SJSA1 (cell line): ENCODE measurements at regions not wholly inside any gene's neighbourhood (a gene's known extent, or its start where the extent isn't known, plus 50 kb on each side); places are given as distances from the start of the nearest gene placed in this dataset.

Experiments
- DNase-seq, 2 experiments: peaks; one replicate each; pipeline ENCODE4 v3.0.0-alpha.2; 2015 to 2020; ENCODE audit warnings: low spot score in 2 of 2, low read depth in 1 of 2
- H3K27ac ChIP-seq: fragments of 250-450 bp; sonication (Bioruptor Pico); 2 replicates; pipeline ENCODE4 v1.5.1; 2020; ENCODE audit warnings: mild to moderate bottlenecking, moderate library complexity
- H3K27me3 ChIP-seq: fragments of 250-450 bp; sonication (Bioruptor Pico); replicated peaks from 2 replicates; pipeline ENCODE4 v1.5.1; 2020; ENCODE audit warnings: mild to moderate bottlenecking, moderate library complexity
- H3K36me3 ChIP-seq: fragments of 250-450 bp; sonication (Bioruptor Pico); 2 replicates; pipeline ENCODE4 v1.5.1; 2020; ENCODE audit warnings: mild to moderate bottlenecking
- H3K4me1 ChIP-seq: fragments of 250-450 bp; sonication (Bioruptor Pico); replicated peaks from 2 replicates; pipeline ENCODE4 v1.6.1; 2021; ENCODE audit warnings: mild to moderate bottlenecking
- H3K4me3 ChIP-seq: fragments of 250-450 bp; sonication (Bioruptor Pico); 2 replicates; pipeline ENCODE4 v1.5.1; 2020; ENCODE audit warnings: mild to moderate bottlenecking
- H3K9me3 ChIP-seq: fragments of 250-450 bp; sonication (Bioruptor Pico); replicated peaks from 2 replicates; pipeline ENCODE4 v1.5.1; 2020; ENCODE audit warnings: mild to moderate bottlenecking

- H3K4me1 ChIP-seq, result peaks cover 9% of the 10 kb centered on the region
- DNase-seq, result peak in 1 of 2 experiments; percentile 60
- H3K27me3 ChIP-seq, result no peaks in the 10 kb centered on the region
- H3K27ac ChIP-seq, result peak overlapping the region; percentile 36
- H3K4me3 ChIP-seq, result peak overlapping the region; percentile 33
- no peaks in the 10 kb centered on the region for H3K36me3 ChIP-seq
- H3K9me3 ChIP-seq, result no peaks in the 10 kb centered on the region
These were observed 567.6 kb downstream of the PLCL1 start for GRCh38 chr2:198371921-198372543.

- H3K4me3 ChIP-seq, result no peak overlapping the region
These were observed 566.9 kb downstream of the PLCL1 start for GRCh38 chr2:198371329-198371728.

GRCh38 chr2:198368089-198368488 lies 563.7 kb downstream of the PLCL1 start:
- Histone ChIP-seq H3K36me3 (no peaks in the 10 kb centered on the region), H3K4me3 (no peak overlapping the region), H3K27ac (no peak overlapping the region), H3K9me3 (no peaks in the 10 kb centered on the region), H3K4me1 (no peaks in the 10 kb centered on the region), H3K27me3 (no peaks in the 10 kb centered on the region)
- DNase-seq, result no peak

More at GRCh38 chr2:198371329-198371728, 566.9 kb downstream of the PLCL1 start:
- no peak for DNase-seq
- Histone ChIP-seq H3K4me1 (peaks cover 9% of the 10 kb centered on the region), H3K27me3 (no peaks in the 10 kb centered on the region), H3K36me3 (no peaks in the 10 kb centered on the region), H3K9me3 (no peaks in the 10 kb centered on the region), H3K27ac (peak overlapping the region; percentile 36; the same call in 1 of the 2 replicates)

- Histone ChIP-seq H3K36me3 (no peaks in the 10 kb centered on the region), H3K4me1 (no peaks in the 10 kb centered on the region), H3K27me3 (peaks cover 5% of the 10 kb centered on the region; the same call in 1 of the 2 replicates), H3K4me3 (no peak overlapping the region), H3K9me3 (no peaks in the 10 kb centered on the region), H3K27ac (no peak overlapping the region)
- no peak for DNase-seq
These were observed 558.3 kb downstream of the PLCL1 start for GRCh38 chr2:198362740-198363139.

- Histone ChIP-seq H3K27me3 (peaks cover 5% of the 10 kb centered on the region; the same call in 1 of the 2 replicates), H3K4me3 (no peak overlapping the region), H3K9me3 (no peaks in the 10 kb centered on the region), H3K27ac (no peak overlapping the region), H3K4me1 (no peaks in the 10 kb centered on the region), H3K36me3 (no peaks in the 10 kb centered on the region)
- no peak for DNase-seq
These were observed 554.9 kb downstream of the PLCL1 start for GRCh38 chr2:198359308-198359707.

GRCh38 chr2:198356157-198356556 lies 551.8 kb downstream of the PLCL1 start:
- Histone ChIP-seq H3K36me3 (no peaks in the 10 kb centered on the region), H3K9me3 (no peaks in the 10 kb centered on the region), H3K4me1 (no peaks in the 10 kb centered on the region), H3K27me3 (0 out of 2 replicates have a peak, but pooled peaks cover 5% of the 10 kb centered on the region), H3K27ac (no peak overlapping the region), H3K4me3 (no peak overlapping the region)
- no peak for DNase-seq

GRCh38 chr2:198351647-198352046 lies 547.3 kb downstream of the PLCL1 start:
- Histone ChIP-seq H3K36me3 (no peaks in the 10 kb centered on the region), H3K9me3 (no peaks in the 10 kb centered on the region), H3K27ac (no peak overlapping the region), H3K27me3 (no peaks in the 10 kb centered on the region), H3K4me1 (no peaks in the 10 kb centered on the region), H3K4me3 (no peak overlapping the region)
- DNase-seq, result no peak

GRCh38 chr2:198347946-198348345 lies 543.6 kb downstream of the PLCL1 start:
- DNase-seq, result no peak
- Histone ChIP-seq H3K27ac (no peak overlapping the region), H3K9me3 (no peaks in the 10 kb centered on the region), H3K27me3 (peaks cover 10% of the 10 kb centered on the region; the same call in 1 of the 2 replicates), H3K4me1 (no peaks in the 10 kb centered on the region), H3K36me3 (no peaks in the 10 kb centered on the region), H3K4me3 (no peak overlapping the region)

- Histone ChIP-seq H3K9me3 (no peaks in the 10 kb centered on the region), H3K27me3 (peaks cover 10% of the 10 kb centered on the region; the same call in 1 of the 2 replicates), H3K4me3 (no peak overlapping the region), H3K4me1 (no peaks in the 10 kb centered on the region), H3K27ac (no peak overlapping the region), H3K36me3 (no peaks in the 10 kb centered on the region)
- no peak for DNase-seq
These were observed 543.0 kb downstream of the PLCL1 start for GRCh38 chr2:198347349-198347748.

GRCh38 chr2:198343471-198343870 lies 539.1 kb downstream of the PLCL1 start:
- H3K27me3 ChIP-seq, result peaks cover 10% of the 10 kb centered on the region; the same call in 1 of the 2 replicates
- no peak overlapping the region for H3K4me3 ChIP-seq
- no peaks in the 10 kb centered on the region for H3K9me3 ChIP-seq
- H3K36me3 ChIP-seq, result no peaks in the 10 kb centered on the region
- H3K4me1 ChIP-seq, result no peaks in the 10 kb centered on the region
- no peak for DNase-seq
- no peak overlapping the region for H3K27ac ChIP-seq

- Histone ChIP-seq H3K4me3 (no peak overlapping the region), H3K36me3 (no peaks in the 10 kb centered on the region), H3K27me3 (peaks cover 12% of the 10 kb centered on the region; the same call in 1 of the 2 replicates), H3K4me1 (no peaks in the 10 kb centered on the region), H3K27ac (no peak overlapping the region), H3K9me3 (no peaks in the 10 kb centered on the region)
- DNase-seq, result no peak
These were observed 536.5 kb downstream of the PLCL1 start for GRCh38 chr2:198340846-198341245.

- H3K27ac ChIP-seq, result no peak overlapping the region
- DNase-seq, result no peak
- peaks cover 4% of the 10 kb centered on the region for H3K27me3 ChIP-seq
- H3K4me1 ChIP-seq, result no peaks in the 10 kb centered on the region
- no peaks in the 10 kb centered on the region for H3K36me3 ChIP-seq
- no peaks in the 10 kb centered on the region for H3K9me3 ChIP-seq
- H3K4me3 ChIP-seq, result no peak overlapping the region
These were observed 534.7 kb downstream of the PLCL1 start for GRCh38 chr2:198339116-198339515.

GRCh38 chr2:198337368-198337767 lies 533.0 kb downstream of the PLCL1 start:
- no peaks in the 10 kb centered on the region for H3K36me3 ChIP-seq
- H3K27me3 ChIP-seq, result peaks cover 3% of the 10 kb centered on the region
- DNase-seq, result no peak
- H3K9me3 ChIP-seq, result no peaks in the 10 kb centered on the region
- H3K4me1 ChIP-seq, result no peaks in the 10 kb centered on the region
- no peak overlapping the region for H3K4me3 ChIP-seq
- H3K27ac ChIP-seq, result no peak overlapping the region

- Histone ChIP-seq H3K27me3 (peaks cover 3% of the 10 kb centered on the region; the same call in 1 of the 2 replicates), H3K9me3 (no peaks in the 10 kb centered on the region), H3K4me1 (no peaks in the 10 kb centered on the region), H3K4me3 (no peak overlapping the region), H3K36me3 (no peaks in the 10 kb centered on the region), H3K27ac (no peak overlapping the region)
- DNase-seq, result no peak
These were observed 524.1 kb downstream of the PLCL1 start for GRCh38 chr2:198328454-198328853.

GRCh38 chr2:198327526-198327925 lies 523.1 kb downstream of the PLCL1 start:
- Histone ChIP-seq H3K9me3 (no peaks in the 10 kb centered on the region), H3K27me3 (peaks cover 3% of the 10 kb centered on the region; the same call in 1 of the 2 replicates), H3K4me1 (no peaks in the 10 kb centered on the region), H3K4me3 (no peak overlapping the region), H3K27ac (no peak overlapping the region), H3K36me3 (no peaks in the 10 kb centered on the region)
- no peak for DNase-seq
